BJ (cell line): ENCODE measurements at regions not wholly inside any gene's neighbourhood (a gene's known extent, or its start where the extent isn't known, plus 50 kb on each side); places are given as distances from the start of the nearest gene placed in this dataset.

ENCODE experiments used
- CTCF ChIA-PET: fragments of 350-600 bp; formaldehyde crosslinking; extraction: SDS; loops from one replicate; lab custom pipeline; 2021; ENCODE audit warnings: antibody characterized with exemption, inconsistent platforms; lab: Yijun Ruan, JAX
- POLR2A ChIA-PET: fragments of 300-600 bp; sonication (Branson Sonifier 250); formaldehyde crosslinking; extraction: SDS; loops from one replicate; lab custom pipeline; 2021; ENCODE audit warnings: antibody characterized with exemption; lab: Charles Lee
- DNase-seq: peaks from one replicate; pipeline ENCODE4 v3.0.0-alpha.2; 2011; ENCODE audit warnings: low read depth
- H3K27me3 ChIP-seq: 2 replicates; pipeline ENCODE4 v1.6.0; 2011; ENCODE audit warnings: low read length; ENCODE audit not compliant: control insufficient read depth, insufficient read depth
- H3K36me3 ChIP-seq: 2 replicates; pipeline ENCODE4 v1.5.1; 2011; ENCODE audit warnings: low read length; ENCODE audit not compliant: control insufficient read depth, insufficient read depth
- H3K4me3 ChIP-seq: 2 replicates; pipeline ENCODE4 v1.5.1; 2011; ENCODE audit warnings: low read depth, mild to moderate bottlenecking, control low read depth, low read length
- CTCF ChIP-seq: IDR thresholded peaks from 2 replicates; pipeline ENCODE4 v1.5.1; 2011; ENCODE audit warnings: low read depth, mild to moderate bottlenecking, control low read depth, inconsistent platforms, low read length, moderate library complexity; ENCODE audit not compliant: insufficient read depth

- Histone ChIP-seq H3K4me3 (no peak overlapping the region), H3K27me3 (no peaks in the 10 kb centered on the region; the same call in 1 of the 2 replicates), H3K36me3 (no peaks in the 10 kb centered on the region)
- POLR2A ChIA-PET: no interaction called here
- DNase-seq: no peak
- CTCF ChIA-PET: no interaction called here
- no peak for TF ChIP-seq CTCF
Measured at GRCh38 chr3:13148126-13148525, 74.9 kb upstream of the IQSEC1 start.

GRCh38 chr3:13147344-13147743 lies 74.1 kb upstream of the IQSEC1 start:
- POLR2A ChIA-PET: no interaction called here
- TF ChIP-seq CTCF: no peak
- H3K36me3 ChIP-seq: no peaks in the 10 kb centered on the region
- CTCF ChIA-PET: no interaction called here
- no peaks in the 10 kb centered on the region; the same call in 1 of the 2 replicates for H3K27me3 ChIP-seq
- no peak overlapping the region for H3K4me3 ChIP-seq
- DNase-seq: no peak

- Histone ChIP-seq H3K36me3 (no peaks in the 10 kb centered on the region), H3K27me3 (no peaks in the 10 kb centered on the region; the same call in 1 of the 2 replicates), H3K4me3 (no peak overlapping the region)
- POLR2A ChIA-PET: no interaction called here
- CTCF ChIA-PET: interaction anchor here (1.0 kb wide), 1 partner anchor 305 kb away, joined by 4 read pairs; no protein-coding TSS in a partner anchor
- DNase-seq: no peak
- TF ChIP-seq CTCF: no peak
Measured at GRCh38 chr3:13146643-13147143, 73.5 kb upstream of the IQSEC1 start.

- TF ChIP-seq CTCF: no peak
- no peak overlapping the region for H3K4me3 ChIP-seq
- H3K27me3 ChIP-seq: no peaks in the 10 kb centered on the region; the same call in 1 of the 2 replicates
- POLR2A ChIA-PET: no interaction called here
- CTCF ChIA-PET: interaction anchor here (1.0 kb wide), 1 partner anchor 306 kb away, joined by 4 read pairs; no protein-coding TSS in a partner anchor
- no peaks in the 10 kb centered on the region for H3K36me3 ChIP-seq
- no peak for DNase-seq
Measured at GRCh38 chr3:13145826-13146642, 72.8 kb upstream of the IQSEC1 start.

GRCh38 chr3:13145131-13145825 lies 72.0 kb upstream of the IQSEC1 start:
- no peaks in the 10 kb centered on the region for H3K36me3 ChIP-seq
- ChIA-PET CTCF (no interaction called here), POLR2A (no interaction called here)
- H3K4me3 ChIP-seq: no peak overlapping the region
- DNase-seq: no peak
- TF ChIP-seq CTCF: no peak
- H3K27me3 ChIP-seq: no peaks in the 10 kb centered on the region
